GM23338 (cell line): ENCODE measurements at regions not wholly inside any gene's neighbourhood (a gene's known extent, or its start where the extent isn't known, plus 50 kb on each side); places are given as distances from the start of the nearest gene placed in this dataset.

Experiments used
- ATAC-seq: fragments of 200-7000 bp; cut with Tn5 transposase; 3 replicates; pipeline ENCODE4 v1.9.1; 2020
- DNase-seq: peaks from one replicate; pipeline ENCODE4 v3.0.0-alpha.2; 2015; ENCODE audit warnings: low spot score
- H2AFZ ChIP-seq: fragments of 200-600 bp; sonication (generic); 2 replicates; pipeline ENCODE4 v1.8.0; 2016; ENCODE audit warnings: antibody characterized with exemption, mild to moderate bottlenecking, moderate library complexity
- H3F3A ChIP-seq: fragments of 200-600 bp; sonication (generic); replicated peaks from 2 replicates; pipeline ENCODE4 v1.8.0; 2017; ENCODE audit warnings: antibody characterized with exemption, mixed run types, low read depth
- H3K27ac ChIP-seq: fragments of 200-600 bp; sonication (generic); 2 replicates; pipeline ENCODE4 v1.6.1; 2016; ENCODE audit warnings: low read depth
- H3K27me3 ChIP-seq: fragments of 200-600 bp; sonication (generic); 2 replicates; pipeline ENCODE4 v1.8.0; 2016; ENCODE audit warnings: mild to moderate bottlenecking, mixed run types, moderate library complexity; ENCODE audit not compliant: insufficient read depth
- H3K36me3 ChIP-seq: fragments of 200-600 bp; sonication (generic); 2 replicates; pipeline ENCODE4 v1.8.0; 2016; ENCODE audit warnings: mild to moderate bottlenecking; ENCODE audit not compliant: insufficient read depth
- H3K4me1 ChIP-seq: fragments of 200-600 bp; sonication (generic); 2 replicates; pipeline ENCODE4 v1.8.0; 2016; ENCODE audit warnings: mild to moderate bottlenecking, moderate library complexity; ENCODE audit not compliant: insufficient read depth
- H3K4me2 ChIP-seq: fragments of 200-600 bp; sonication (generic); 2 replicates; pipeline ENCODE4 v1.7.1; 2017; ENCODE audit warnings: mixed run types
- H3K4me3 ChIP-seq: fragments of 200-600 bp; sonication (generic); 2 replicates; pipeline ENCODE4 v1.6.1; 2016; ENCODE audit warnings: mixed run types
- H3K79me2 ChIP-seq: fragments of 200-600 bp; sonication (generic); replicated peaks from 2 replicates; pipeline ENCODE4 v1.8.0; 2017; ENCODE audit warnings: mild to moderate bottlenecking; ENCODE audit not compliant: insufficient read depth
- H3K9me2 ChIP-seq: fragments of 200-600 bp; sonication (generic); 2 replicates; pipeline ENCODE4 v1.8.0; 2017; ENCODE audit not compliant: insufficient read depth
- H4K20me1 ChIP-seq: fragments of 200-600 bp; sonication (generic); replicated peaks from 2 replicates; pipeline ENCODE4 v1.8.0; 2017; ENCODE audit warnings: mild to moderate bottlenecking; ENCODE audit not compliant: insufficient read depth
- H3K27ac Mint-ChIP-seq: 2 replicates; pipeline ENCODE4 v1.8.0; 2020; ENCODE audit warnings: inconsistent platforms, mild to moderate bottlenecking, moderate library complexity, mixed read lengths
- H3K27me3 Mint-ChIP-seq: 3 replicates; pipeline ENCODE4 v1.8.0; 2022; ENCODE audit warnings: low read depth, mild to moderate bottlenecking, moderate library complexity, mixed read lengths, inconsistent platforms; ENCODE audit not compliant: insufficient read depth, poor library complexity
- H3K36me3 Mint-ChIP-seq: 3 replicates; pipeline ENCODE4 v1.8.0; 2021; ENCODE audit warnings: low read depth, mild to moderate bottlenecking, inconsistent platforms, moderate library complexity, mixed read lengths
- H3K4me1 Mint-ChIP-seq: 3 replicates; pipeline ENCODE4 v1.8.0; 2020; ENCODE audit warnings: mild to moderate bottlenecking, inconsistent platforms, mixed read lengths
- H3K4me3 Mint-ChIP-seq: 3 replicates; pipeline ENCODE4 v1.8.0; 2021; ENCODE audit warnings: moderate library complexity, mild to moderate bottlenecking, inconsistent platforms, mixed read lengths
- H3K9me3 Mint-ChIP-seq: 3 replicates; pipeline ENCODE4 v1.8.0; 2020; ENCODE audit warnings: moderate library complexity, mild to moderate bottlenecking, inconsistent platforms, mixed read lengths
- CREB1 ChIP-seq: fragments of 250-450 bp; sonication (Bioruptor Pico); IDR thresholded peaks from 2 replicates; pipeline ENCODE4 v1.5.0; 2020; ENCODE audit warnings: low read depth, mild to moderate bottlenecking, moderate library complexity
- EZH2 ChIP-seq: fragments of 200-600 bp; sonication (generic); IDR thresholded peaks from one replicate; pipeline ENCODE4 v1.8.0; 2017; ENCODE audit warnings: antibody characterized with exemption, mild to moderate bottlenecking, low read depth; ENCODE audit not compliant: unreplicated experiment
- EZH2phosphoT487 ChIP-seq: fragments of 200-600 bp; sonication (generic); IDR thresholded peaks from one replicate; pipeline ENCODE4 v1.8.1; 2018; ENCODE audit warnings: antibody characterized with exemption; ENCODE audit not compliant: unreplicated experiment
- JUNB ChIP-seq: IDR thresholded peaks from one replicate; pipeline ENCODE4 v1.6.1; 2016; ENCODE audit warnings: antibody characterized with exemption; ENCODE audit not compliant: unreplicated experiment
- NANOG ChIP-seq: IDR thresholded peaks from 2 replicates; pipeline ENCODE4 v1.6.1; 2016; ENCODE audit warnings: antibody characterized with exemption, borderline replicate concordance
- POLR2AphosphoS5 ChIP-seq: IDR thresholded peaks from 2 replicates; pipeline ENCODE4 v1.6.1; 2016; ENCODE audit warnings: antibody characterized with exemption, low read depth
- STAT1 ChIP-seq: IDR thresholded peaks from one replicate; pipeline ENCODE4 v1.6.1; 2016; ENCODE audit warnings: antibody characterized with exemption; ENCODE audit not compliant: unreplicated experiment
- ZNF114 ChIP-seq: fragments of 250-450 bp; sonication (Bioruptor Pico); IDR thresholded peaks from 2 replicates; pipeline ENCODE4 v1.5.0; 2020; ENCODE audit warnings: mild to moderate bottlenecking, moderate library complexity
- TF ChIP-seq, protein P1 (sequence below), 2 experiments: fragments of 200-600 bp in 1 of 2; sonication (generic) in 1 of 2; conservative IDR thresholded peaks; 2 replicates each; pipeline versions ENCODE4 v1.5.1 to v1.6.1; 2016 to 2017; ENCODE audit warnings: antibody characterized with exemption in 2 of 2, low read depth in 2 of 2, mild to moderate bottlenecking in 2 of 2, moderate library complexity in 1 of 2
- TF ChIP-seq, protein P2 (sequence below): fragments of 250-450 bp; sonication (Bioruptor Pico); IDR thresholded peaks from 2 replicates; pipeline ENCODE4 v1.5.0; 2020; ENCODE audit warnings: mild to moderate bottlenecking, moderate library complexity

DNA sequence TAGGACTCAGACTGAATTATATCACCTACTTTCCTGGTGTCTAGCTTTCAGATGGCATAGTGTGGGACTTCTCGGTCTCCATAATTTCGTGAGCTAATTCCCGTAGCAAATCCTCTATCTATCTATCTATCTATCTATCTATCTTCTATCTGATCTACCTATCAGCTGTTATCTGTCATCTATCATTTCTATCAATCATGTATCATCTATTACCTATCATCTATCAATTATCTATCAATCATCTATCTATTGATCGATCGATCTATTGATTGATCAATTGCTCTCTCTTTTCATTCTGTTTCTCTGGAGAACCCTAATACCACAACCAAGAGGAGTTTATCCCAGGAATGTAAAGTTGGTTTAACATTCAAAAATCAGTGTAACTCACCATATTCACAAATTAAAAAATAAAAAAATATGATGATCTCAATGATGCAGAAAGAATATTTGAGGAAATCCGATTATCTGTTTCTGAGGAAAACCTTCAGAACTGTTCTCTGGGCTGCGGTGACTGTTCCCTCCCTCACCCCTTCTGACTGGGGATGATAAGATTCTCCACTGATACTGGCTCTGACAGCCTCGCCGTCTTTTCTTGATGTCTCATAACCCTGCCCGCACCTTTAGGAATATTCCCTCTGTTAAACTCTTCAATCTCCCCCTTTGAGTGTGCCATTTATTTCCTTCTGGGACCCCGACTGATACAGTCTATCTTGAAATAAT lies 147.7 kb downstream of the ACTR3B start:
- DNase-seq, result no peak
- no peaks in the 10 kb centered on the region for H3F3A ChIP-seq
- H3K36me3 ChIP-seq, result no peaks in the 10 kb centered on the region
- Mint-ChIP-seq H3K36me3 (no peaks in the 10 kb centered on the region), H3K4me1 (peaks cover 7% of the 10 kb centered on the region; the same call in 2 of the 3 replicates), H3K9me3 (no peaks in the 10 kb centered on the region), H3K27me3 (peaks cover 2% of the 10 kb centered on the region), H3K27ac (no peak overlapping the region), H3K4me3 (no peak overlapping the region)
- no peaks in the 10 kb centered on the region for H3K4me1 ChIP-seq
- H3K79me2 ChIP-seq, result no peaks in the 10 kb centered on the region
- no peak overlapping the region for H3K27ac ChIP-seq
- H2AFZ ChIP-seq, result no peak overlapping the region
- no peak for ATAC-seq
- no peak overlapping the region for H3K4me3 ChIP-seq
- no peaks in the 10 kb centered on the region for H4K20me1 ChIP-seq
- no peak for TF ChIP-seq CREB1 (CRISPR knock-in tag)
- TF ChIP-seq EZH2, result no peak
- TF ChIP-seq JUNB, result no peak
- no peak for TF ChIP-seq NANOG
- TF ChIP-seq, protein P1, sequence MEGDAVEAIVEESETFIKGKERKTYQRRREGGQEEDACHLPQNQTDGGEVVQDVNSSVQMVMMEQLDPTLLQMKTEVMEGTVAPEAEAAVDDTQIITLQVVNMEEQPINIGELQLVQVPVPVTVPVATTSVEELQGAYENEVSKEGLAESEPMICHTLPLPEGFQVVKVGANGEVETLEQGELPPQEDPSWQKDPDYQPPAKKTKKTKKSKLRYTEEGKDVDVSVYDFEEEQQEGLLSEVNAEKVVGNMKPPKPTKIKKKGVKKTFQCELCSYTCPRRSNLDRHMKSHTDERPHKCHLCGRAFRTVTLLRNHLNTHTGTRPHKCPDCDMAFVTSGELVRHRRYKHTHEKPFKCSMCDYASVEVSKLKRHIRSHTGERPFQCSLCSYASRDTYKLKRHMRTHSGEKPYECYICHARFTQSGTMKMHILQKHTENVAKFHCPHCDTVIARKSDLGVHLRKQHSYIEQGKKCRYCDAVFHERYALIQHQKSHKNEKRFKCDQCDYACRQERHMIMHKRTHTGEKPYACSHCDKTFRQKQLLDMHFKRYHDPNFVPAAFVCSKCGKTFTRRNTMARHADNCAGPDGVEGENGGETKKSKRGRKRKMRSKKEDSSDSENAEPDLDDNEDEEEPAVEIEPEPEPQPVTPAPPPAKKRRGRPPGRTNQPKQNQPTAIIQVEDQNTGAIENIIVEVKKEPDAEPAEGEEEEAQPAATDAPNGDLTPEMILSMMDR (conservative IDR thresholded peaks at IDR 0.05; ENCODE audit: low read depth in 2 of 2), result no peak
- no peak for TF ChIP-seq EZH2phosphoT487
- no peak for TF ChIP-seq POLR2AphosphoS5
- no peak for TF ChIP-seq STAT1
- TF ChIP-seq ZNF114 (CRISPR knock-in tag), result no peak
- TF ChIP-seq, protein P2, sequence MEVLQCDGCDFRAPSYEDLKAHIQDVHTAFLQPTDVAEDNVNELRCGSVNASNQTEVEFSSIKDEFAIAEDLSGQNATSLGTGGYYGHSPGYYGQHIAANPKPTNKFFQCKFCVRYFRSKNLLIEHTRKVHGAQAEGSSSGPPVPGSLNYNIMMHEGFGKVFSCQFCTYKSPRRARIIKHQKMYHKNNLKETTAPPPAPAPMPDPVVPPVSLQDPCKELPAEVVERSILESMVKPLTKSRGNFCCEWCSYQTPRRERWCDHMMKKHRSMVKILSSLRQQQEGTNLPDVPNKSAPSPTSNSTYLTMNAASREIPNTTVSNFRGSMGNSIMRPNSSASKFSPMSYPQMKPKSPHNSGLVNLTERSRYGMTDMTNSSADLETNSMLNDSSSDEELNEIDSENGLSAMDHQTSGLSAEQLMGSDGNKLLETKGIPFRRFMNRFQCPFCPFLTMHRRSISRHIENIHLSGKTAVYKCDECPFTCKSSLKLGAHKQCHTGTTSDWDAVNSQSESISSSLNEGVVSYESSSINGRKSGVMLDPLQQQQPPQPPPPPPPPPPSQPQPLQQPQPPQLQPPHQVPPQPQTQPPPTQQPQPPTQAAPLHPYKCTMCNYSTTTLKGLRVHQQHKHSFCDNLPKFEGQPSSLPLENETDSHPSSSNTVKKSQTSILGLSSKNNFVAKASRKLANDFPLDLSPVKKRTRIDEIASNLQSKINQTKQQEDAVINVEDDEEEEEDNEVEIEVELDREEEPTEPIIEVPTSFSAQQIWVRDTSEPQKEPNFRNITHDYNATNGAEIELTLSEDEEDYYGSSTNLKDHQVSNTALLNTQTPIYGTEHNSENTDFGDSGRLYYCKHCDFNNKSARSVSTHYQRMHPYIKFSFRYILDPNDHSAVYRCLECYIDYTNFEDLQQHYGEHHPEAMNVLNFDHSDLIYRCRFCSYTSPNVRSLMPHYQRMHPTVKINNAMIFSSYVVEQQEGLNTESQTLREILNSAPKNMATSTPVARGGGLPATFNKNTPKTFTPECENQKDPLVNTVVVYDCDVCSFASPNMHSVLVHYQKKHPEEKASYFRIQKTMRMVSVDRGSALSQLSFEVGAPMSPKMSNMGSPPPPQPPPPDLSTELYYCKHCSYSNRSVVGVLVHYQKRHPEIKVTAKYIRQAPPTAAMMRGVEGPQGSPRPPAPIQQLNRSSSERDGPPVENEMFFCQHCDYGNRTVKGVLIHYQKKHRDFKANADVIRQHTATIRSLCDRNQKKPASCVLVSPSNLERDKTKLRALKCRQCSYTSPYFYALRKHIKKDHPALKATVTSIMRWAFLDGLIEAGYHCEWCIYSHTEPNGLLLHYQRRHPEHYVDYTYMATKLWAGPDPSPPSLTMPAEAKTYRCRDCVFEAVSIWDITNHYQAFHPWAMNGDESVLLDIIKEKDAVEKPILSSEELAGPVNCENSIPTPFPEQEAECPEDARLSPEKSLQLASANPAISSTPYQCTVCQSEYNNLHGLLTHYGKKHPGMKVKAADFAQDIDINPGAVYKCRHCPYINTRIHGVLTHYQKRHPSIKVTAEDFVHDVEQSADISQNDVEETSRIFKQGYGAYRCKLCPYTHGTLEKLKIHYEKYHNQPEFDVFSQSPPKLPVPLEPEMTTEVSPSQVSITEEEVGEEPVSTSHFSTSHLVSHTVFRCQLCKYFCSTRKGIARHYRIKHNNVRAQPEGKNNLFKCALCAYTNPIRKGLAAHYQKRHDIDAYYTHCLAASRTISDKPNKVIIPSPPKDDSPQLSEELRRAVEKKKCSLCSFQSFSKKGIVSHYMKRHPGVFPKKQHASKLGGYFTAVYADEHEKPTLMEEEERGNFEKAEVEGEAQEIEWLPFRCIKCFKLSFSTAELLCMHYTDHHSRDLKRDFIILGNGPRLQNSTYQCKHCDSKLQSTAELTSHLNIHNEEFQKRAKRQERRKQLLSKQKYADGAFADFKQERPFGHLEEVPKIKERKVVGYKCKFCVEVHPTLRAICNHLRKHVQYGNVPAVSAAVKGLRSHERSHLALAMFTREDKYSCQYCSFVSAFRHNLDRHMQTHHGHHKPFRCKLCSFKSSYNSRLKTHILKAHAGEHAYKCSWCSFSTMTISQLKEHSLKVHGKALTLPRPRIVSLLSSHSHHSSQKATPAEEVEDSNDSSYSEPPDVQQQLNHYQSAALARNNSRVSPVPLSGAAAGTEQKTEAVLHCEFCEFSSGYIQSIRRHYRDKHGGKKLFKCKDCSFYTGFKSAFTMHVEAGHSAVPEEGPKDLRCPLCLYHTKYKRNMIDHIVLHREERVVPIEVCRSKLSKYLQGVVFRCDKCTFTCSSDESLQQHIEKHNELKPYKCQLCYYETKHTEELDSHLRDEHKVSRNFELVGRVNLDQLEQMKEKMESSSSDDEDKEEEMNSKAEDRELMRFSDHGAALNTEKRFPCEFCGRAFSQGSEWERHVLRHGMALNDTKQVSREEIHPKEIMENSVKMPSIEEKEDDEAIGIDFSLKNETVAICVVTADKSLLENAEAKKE (CRISPR knock-in tag), result no peak
- no peaks in the 10 kb centered on the region for H3K9me2 ChIP-seq
- H3K27me3 ChIP-seq, result no peaks in the 10 kb centered on the region
- H3K4me2 ChIP-seq, result no peak overlapping the region
